Tibial nerve (tissue), 4 donors: ENCODE measurements at regions not wholly inside any gene's neighbourhood (a gene's known extent, or its start where the extent isn't known, plus 50 kb on each side); places are given as distances from the start of the nearest gene placed in this dataset.

Experiments used
- DNase-seq, 2 donors: peaks; one replicate each; pipeline ENCODE4 v3.0.0-alpha.2; 2019; ENCODE audit warnings: low spot score in 2 of 2
- H3K27ac ChIP-seq, 4 donors: fragments of 200-600 bp; sonication (generic) in 3 of 4; one replicate each; pipeline ENCODE4 v1.5.1; 2017 to 2019; ENCODE audit warnings: mild to moderate bottlenecking in 1 of 4
- H3K27me3 ChIP-seq, 2 donors: fragments of 200-600 bp; sonication (generic) in 1 of 2; one replicate each; pipeline versions ENCODE4 v1.5.1 to v1.6.0; 2017 to 2019
- H3K36me3 ChIP-seq, 3 donors: fragments of 200-600 bp; sonication (generic); one replicate each; pipeline ENCODE4 v1.5.1; 2018 to 2019
- H3K4me1 ChIP-seq, 4 donors: fragments of 200-600 bp; sonication (generic) in 3 of 4; one replicate each; pipeline ENCODE4 v1.5.1; 2017 to 2019
- H3K4me3 ChIP-seq, 4 donors: fragments of 200-600 bp; sonication (generic) in 3 of 4; one replicate each; pipeline ENCODE4 v1.5.1; 2017 to 2019; ENCODE audit warnings: mild to moderate bottlenecking in 1 of 4, moderate library complexity in 1 of 4
- H3K9me3 ChIP-seq, 4 donors: fragments of 200-600 bp; sonication (generic) in 3 of 4; one replicate each; pipeline ENCODE4 v1.5.1; 2017 to 2019
- EP300 ChIP-seq, 2 donors: sonication (generic); formaldehyde crosslinking; IDR thresholded peaks; one replicate each; pipeline ENCODE4 v1.6.1; 2017; ENCODE audit warnings: antibody characterized with exemption in 2 of 2, mild to moderate bottlenecking in 1 of 2
- POLR2A ChIP-seq, 2 donors: fragments of 450-650 bp; IDR thresholded peaks; one replicate each; pipeline ENCODE4 v1.6.1; 2017; ENCODE audit warnings: antibody characterized with exemption in 2 of 2, mild to moderate bottlenecking in 2 of 2, moderate library complexity in 2 of 2
- WGBS, 2 donors: methylation state at CpG; one replicate each; pipeline ENCODE4 v1.1.5; 2018; 5-methylcytosine and 5-hydroxymethylcytosine counted together
- TF ChIP-seq, protein P1 (sequence below), 5 experiments: fragments of 200-600 bp in 3 of 5; fragments of 450-650 bp in 2 of 5; sonication (generic) in 3 of 5; IDR thresholded peaks; one replicate each; pipeline ENCODE4 v1.5.1; 2016 to 2019; ENCODE audit warnings: antibody characterized with exemption in 5 of 5, mild to moderate bottlenecking in 3 of 5, moderate library complexity in 2 of 5

DNA sequence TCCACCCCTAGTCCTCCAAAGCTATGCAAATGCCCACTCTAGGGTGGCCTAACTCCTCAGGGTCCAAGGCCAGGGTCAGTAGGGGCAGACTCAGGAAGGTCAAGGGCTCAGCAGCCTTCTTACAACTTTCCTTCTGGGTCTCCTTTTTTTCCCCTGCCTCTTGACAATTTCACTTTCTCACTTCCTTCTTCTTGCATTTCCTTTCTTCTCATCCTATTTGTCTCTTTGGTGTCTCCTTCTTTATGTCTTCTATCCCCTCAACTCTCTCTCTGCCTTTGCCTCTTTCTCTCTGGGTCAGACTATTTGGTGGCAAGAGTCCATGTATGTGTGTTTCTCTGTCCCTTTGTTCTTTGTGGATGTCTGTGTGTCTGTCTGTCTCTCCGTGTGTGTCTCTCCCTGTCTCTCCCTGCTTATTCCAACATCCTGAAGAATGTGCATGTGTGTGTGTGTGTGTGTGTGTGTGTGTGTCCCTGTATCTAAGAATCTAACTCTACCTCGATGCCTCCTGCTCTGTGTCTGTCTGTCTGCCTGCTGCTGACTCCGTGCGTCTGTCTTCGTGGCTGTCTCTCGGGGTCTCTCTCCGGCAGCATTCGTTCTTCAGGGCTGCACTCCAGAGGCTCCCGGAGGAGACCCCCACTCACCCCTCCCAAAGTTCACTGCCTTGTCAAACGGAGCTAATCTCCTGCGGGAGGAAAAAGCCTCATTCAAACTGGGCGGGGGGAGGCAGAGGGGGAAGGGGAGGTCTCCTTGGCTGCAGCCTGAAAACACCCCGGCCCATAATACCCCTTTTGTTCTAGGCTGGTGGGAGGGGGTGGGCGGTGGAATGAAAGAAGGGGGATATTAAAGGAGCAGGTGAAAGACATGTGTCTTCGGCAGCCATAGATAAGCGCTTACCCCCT, 51.7 kb upstream of the FOXP4 start:
- Histone ChIP-seq H3K4me1 (peaks cover 0 to 18% (median 3%) of the 10 kb centered on the region in 4 donors), H3K27ac (no peak overlapping the region), H3K36me3 (no peaks in the 10 kb centered on the region), H3K9me3 (no peaks in the 10 kb centered on the region), H3K27me3 (no peaks in the 10 kb centered on the region), H3K4me3 (no peak overlapping the region)
- DNase-seq: no peak
- 22 to 46% methylated on average over 16 of the region's 16 CpGs for WGBS, 2 donors
- TF ChIP-seq EP300 (IDR thresholded peaks at IDR 0.05): no peak
- no peak for TF ChIP-seq POLR2A (IDR thresholded peaks at IDR 0.05)
- TF ChIP-seq, protein P1, sequence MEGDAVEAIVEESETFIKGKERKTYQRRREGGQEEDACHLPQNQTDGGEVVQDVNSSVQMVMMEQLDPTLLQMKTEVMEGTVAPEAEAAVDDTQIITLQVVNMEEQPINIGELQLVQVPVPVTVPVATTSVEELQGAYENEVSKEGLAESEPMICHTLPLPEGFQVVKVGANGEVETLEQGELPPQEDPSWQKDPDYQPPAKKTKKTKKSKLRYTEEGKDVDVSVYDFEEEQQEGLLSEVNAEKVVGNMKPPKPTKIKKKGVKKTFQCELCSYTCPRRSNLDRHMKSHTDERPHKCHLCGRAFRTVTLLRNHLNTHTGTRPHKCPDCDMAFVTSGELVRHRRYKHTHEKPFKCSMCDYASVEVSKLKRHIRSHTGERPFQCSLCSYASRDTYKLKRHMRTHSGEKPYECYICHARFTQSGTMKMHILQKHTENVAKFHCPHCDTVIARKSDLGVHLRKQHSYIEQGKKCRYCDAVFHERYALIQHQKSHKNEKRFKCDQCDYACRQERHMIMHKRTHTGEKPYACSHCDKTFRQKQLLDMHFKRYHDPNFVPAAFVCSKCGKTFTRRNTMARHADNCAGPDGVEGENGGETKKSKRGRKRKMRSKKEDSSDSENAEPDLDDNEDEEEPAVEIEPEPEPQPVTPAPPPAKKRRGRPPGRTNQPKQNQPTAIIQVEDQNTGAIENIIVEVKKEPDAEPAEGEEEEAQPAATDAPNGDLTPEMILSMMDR (IDR thresholded peaks at IDR 0.05): no peak
